ENCODE measurements at regions not wholly inside any gene's neighbourhood (a gene's known extent, or its start where the extent isn't known, plus 50 kb on each side); places are given as distances from the start of the nearest gene placed in this dataset.
"Not testable (repeated sequence)": the region's sequence is repeated elsewhere in the genome, so short reads cannot be mapped to it uniquely, and the experiment has no call there.

GRCh38 chr14:105660816-105661531, 134.6 kb downstream of the TMEM121 start:
- DNase-seq (ENCODE audit: low spot score) = no peak

GRCh38 chr14:105662043-105662442, 135.7 kb downstream of the TMEM121 start:
- DNase-seq (ENCODE audit: low spot score) = not testable (repeated sequence)

- DNase-seq (ENCODE audit: low spot score) = not testable (repeated sequence)
Observed at GRCh38 chr14:105662592-105662991, 136.2 kb downstream of the TMEM121 start.

GRCh38 chr14:105663323-105663722, 136.9 kb downstream of the TMEM121 start:
- not testable (repeated sequence) for DNase-seq (ENCODE audit: low spot score)

GRCh38 chr14:105663818-105664596, 137.6 kb downstream of the TMEM121 start:
- not testable (repeated sequence) for DNase-seq (ENCODE audit: low spot score)

GRCh38 chr14:105664691-105665090, 138.3 kb downstream of the TMEM121 start:
- DNase-seq (ENCODE audit: low spot score) = no peak

- no peak for DNase-seq (ENCODE audit: low spot score)
Observed at GRCh38 chr14:105665247-105665950, 139.0 kb downstream of the TMEM121 start.

GRCh38 chr14:105665951-105666277, 139.5 kb downstream of the TMEM121 start:
- DNase-seq (ENCODE audit: low spot score) = no peak

- no peak for DNase-seq (ENCODE audit: low spot score)
Observed at GRCh38 chr14:105666420-105666819, 140.0 kb downstream of the TMEM121 start.

- DNase-seq (ENCODE audit: low spot score) = not testable (repeated sequence)
Observed at GRCh38 chr14:105666991-105667662, 140.7 kb downstream of the TMEM121 start.

GRCh38 chr14:105667663-105668020, 141.3 kb downstream of the TMEM121 start:
- not testable (repeated sequence) for DNase-seq (ENCODE audit: low spot score)

- not testable (repeated sequence) for DNase-seq (ENCODE audit: low spot score)
Observed at GRCh38 chr14:105668021-105668420, 141.6 kb downstream of the TMEM121 start.

- DNase-seq (ENCODE audit: low spot score) = not testable (repeated sequence)
Observed at GRCh38 chr14:105668471-105669230, 142.3 kb downstream of the TMEM121 start.

GRCh38 chr14:105669231-105669610, 142.8 kb downstream of the TMEM121 start:
- not testable (repeated sequence) for DNase-seq (ENCODE audit: low spot score)

GRCh38 chr14:105669646-105670045, 143.3 kb downstream of the TMEM121 start:
- DNase-seq (ENCODE audit: low spot score) = not testable (repeated sequence)

GRCh38 chr14:105672450-105673200, 146.2 kb downstream of the TMEM121 start:
- not testable (repeated sequence) for DNase-seq (ENCODE audit: low spot score)

GRCh38 chr14:105675433-105675832, 149.1 kb downstream of the TMEM121 start:
- not testable (repeated sequence) for DNase-seq (ENCODE audit: low spot score)

- DNase-seq (ENCODE audit: low spot score) = not testable (repeated sequence)
Observed at GRCh38 chr14:105675905-105676670, 149.7 kb downstream of the TMEM121 start.

- DNase-seq (ENCODE audit: low spot score) = not testable (repeated sequence)
Observed at GRCh38 chr14:105678057-105678456, 151.7 kb downstream of the TMEM121 start.

All from CD4-positive, alpha-beta T cell treated with Interleukin-6 at 100 ng/mL for 8 hours (primary cell).